ENCODE measurements at regions not wholly inside any gene's neighbourhood (a gene's known extent, or its start where the extent isn't known, plus 50 kb on each side); places are given as distances from the start of the nearest gene placed in this dataset.

DNA sequence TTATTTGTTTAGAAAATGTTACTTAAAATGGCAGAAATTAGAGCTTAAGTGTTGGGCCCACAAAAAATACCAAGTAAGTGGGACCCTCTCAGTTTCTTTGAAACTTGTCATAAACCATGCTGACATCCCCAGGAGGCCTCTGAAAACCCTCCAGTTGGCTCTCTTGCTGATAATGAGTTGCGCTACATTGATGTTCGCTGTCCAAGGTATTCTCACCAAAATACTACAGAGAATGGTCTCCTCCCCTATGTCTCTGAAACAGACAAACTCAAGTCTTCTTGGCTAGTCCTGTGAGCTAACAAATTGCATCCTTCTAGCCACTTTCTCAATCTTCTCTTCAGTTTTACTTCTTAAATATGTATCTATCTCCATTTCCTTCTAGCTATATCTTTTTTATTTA is 669.4 kb downstream of the IRS1 start:
- Histone ChIP-seq H3K9me3 (ENCODE audit: control insufficient read depth in 2 of 3, insufficient read depth in 1 of 3, low read length in 3 of 3) (no peaks in the 10 kb centered on the region), H3K4me1 (ENCODE audit: control insufficient read depth in 2 of 3, insufficient read depth in 2 of 3, low read depth in 1 of 3, low read length in 3 of 3) (peaks cover 0 to 6% (median 4%) of the 10 kb centered on the region in 3 donors), H3K9ac (ENCODE audit: low read length in 3 of 3) (no peak overlapping the region), H3K27me3 (ENCODE audit: control insufficient read depth, insufficient read depth, low read length) (no peaks in the 10 kb centered on the region), H3K27ac (ENCODE audit: low read depth in 2 of 2, low read length in 2 of 2) (no peak overlapping the region), H3K4me3 (ENCODE audit: low read length in 3 of 3) (no peak overlapping the region), H3K36me3 (ENCODE audit: control insufficient read depth in 2 of 3, insufficient read depth in 3 of 3, low read length in 3 of 3) (no peaks in the 10 kb centered on the region)
- intact Hi-C loops (cut with DNase I), result no loop called here
- TF ChIP-seq, protein P1, sequence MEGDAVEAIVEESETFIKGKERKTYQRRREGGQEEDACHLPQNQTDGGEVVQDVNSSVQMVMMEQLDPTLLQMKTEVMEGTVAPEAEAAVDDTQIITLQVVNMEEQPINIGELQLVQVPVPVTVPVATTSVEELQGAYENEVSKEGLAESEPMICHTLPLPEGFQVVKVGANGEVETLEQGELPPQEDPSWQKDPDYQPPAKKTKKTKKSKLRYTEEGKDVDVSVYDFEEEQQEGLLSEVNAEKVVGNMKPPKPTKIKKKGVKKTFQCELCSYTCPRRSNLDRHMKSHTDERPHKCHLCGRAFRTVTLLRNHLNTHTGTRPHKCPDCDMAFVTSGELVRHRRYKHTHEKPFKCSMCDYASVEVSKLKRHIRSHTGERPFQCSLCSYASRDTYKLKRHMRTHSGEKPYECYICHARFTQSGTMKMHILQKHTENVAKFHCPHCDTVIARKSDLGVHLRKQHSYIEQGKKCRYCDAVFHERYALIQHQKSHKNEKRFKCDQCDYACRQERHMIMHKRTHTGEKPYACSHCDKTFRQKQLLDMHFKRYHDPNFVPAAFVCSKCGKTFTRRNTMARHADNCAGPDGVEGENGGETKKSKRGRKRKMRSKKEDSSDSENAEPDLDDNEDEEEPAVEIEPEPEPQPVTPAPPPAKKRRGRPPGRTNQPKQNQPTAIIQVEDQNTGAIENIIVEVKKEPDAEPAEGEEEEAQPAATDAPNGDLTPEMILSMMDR (IDR thresholded peaks at IDR 0.05; ENCODE audit: borderline replicate concordance, extremely low read depth, insufficient read depth), result no peak
- no peak for FAIRE-seq
- peak in 2 of 5 donors; percentile 33 to 56 for DNase-seq

DNA sequence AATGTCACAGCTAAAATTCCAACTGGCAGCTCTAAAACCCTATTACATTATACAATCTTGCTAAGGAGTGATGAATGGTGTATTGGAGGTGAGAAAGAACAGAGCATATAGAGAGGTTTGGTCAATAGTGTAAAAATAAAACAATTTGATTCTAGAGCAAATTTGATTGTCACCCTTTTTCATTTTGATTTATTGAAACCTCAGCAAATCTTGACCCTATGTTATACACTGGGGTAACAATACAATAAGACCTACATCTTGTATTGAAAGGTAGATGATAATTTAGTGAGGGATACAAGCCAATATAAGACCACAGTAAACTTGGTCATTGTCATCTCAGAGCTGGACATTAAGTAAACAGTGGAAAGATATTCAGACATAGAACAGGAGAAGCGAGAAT is 671.9 kb downstream of the IRS1 start:
- H3K36me3 ChIP-seq (ENCODE audit: control insufficient read depth in 2 of 3, insufficient read depth in 3 of 3, low read length in 3 of 3), result no peaks in the 10 kb centered on the region
- FAIRE-seq, result no peak
- TF ChIP-seq, protein P1 (IDR thresholded peaks at IDR 0.05; ENCODE audit: borderline replicate concordance, extremely low read depth, insufficient read depth), result no peak
- peaks cover 0 to 6% (median 4%) of the 10 kb centered on the region in 3 donors for H3K4me1 ChIP-seq (ENCODE audit: control insufficient read depth in 2 of 3, insufficient read depth in 2 of 3, low read depth in 1 of 3, low read length in 3 of 3)
- H3K9ac ChIP-seq (ENCODE audit: low read length in 3 of 3), result no peak overlapping the region
- no peak overlapping the region for H3K4me3 ChIP-seq (ENCODE audit: low read length in 3 of 3)
- DNase-seq, result no peak
- H3K9me3 ChIP-seq (ENCODE audit: control insufficient read depth in 2 of 3, insufficient read depth in 1 of 3, low read length in 3 of 3), result no peaks in the 10 kb centered on the region
- intact Hi-C loops (cut with DNase I), result no loop called here
- no peaks in the 10 kb centered on the region for H3K27me3 ChIP-seq (ENCODE audit: control insufficient read depth, insufficient read depth, low read length)
- no peak overlapping the region for H3K27ac ChIP-seq (ENCODE audit: low read depth in 2 of 2, low read length in 2 of 2)

DNA sequence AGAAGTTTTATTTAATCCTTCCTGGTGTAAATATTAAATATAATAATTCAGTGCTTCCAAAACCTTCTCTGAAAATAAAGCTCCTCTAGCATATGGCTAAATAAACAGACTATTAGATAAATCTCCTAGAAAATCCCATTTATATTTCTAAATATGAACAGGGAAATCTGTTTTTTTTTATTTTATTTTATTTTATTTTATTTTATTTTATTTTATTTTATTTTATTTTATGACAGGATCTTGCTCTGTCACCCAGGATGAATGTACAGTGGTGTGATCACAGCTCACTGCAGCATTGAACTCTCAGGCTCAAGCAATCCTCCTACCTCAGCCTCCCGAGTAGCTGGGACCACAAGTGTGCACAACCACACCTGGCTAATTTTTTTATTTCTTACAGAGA is 673.5 kb downstream of the IRS1 start:
- no peak for FAIRE-seq
- H3K4me1 ChIP-seq (ENCODE audit: control insufficient read depth in 2 of 3, insufficient read depth in 2 of 3, low read depth in 1 of 3, low read length in 3 of 3), result peaks cover 0 to 2% (median 0%) of the 10 kb centered on the region in 3 donors
- no peaks in the 10 kb centered on the region for H3K9me3 ChIP-seq (ENCODE audit: control insufficient read depth in 2 of 3, insufficient read depth in 1 of 3, low read length in 3 of 3)

More for the DNA sequence above, 673.5 kb downstream of the IRS1 start:
- TF ChIP-seq, protein P1 (IDR thresholded peaks at IDR 0.05; ENCODE audit: borderline replicate concordance, extremely low read depth, insufficient read depth), result no peak
- intact Hi-C loops (cut with DNase I), result no loop called here
- no peaks in the 10 kb centered on the region for H3K36me3 ChIP-seq (ENCODE audit: control insufficient read depth in 2 of 3, insufficient read depth in 3 of 3, low read length in 3 of 3)
- H3K27ac ChIP-seq (ENCODE audit: low read depth in 2 of 2, low read length in 2 of 2), result no peak overlapping the region
- no peak overlapping the region for H3K9ac ChIP-seq (ENCODE audit: low read length in 3 of 3)
- DNase-seq, result no peak
- H3K27me3 ChIP-seq (ENCODE audit: control insufficient read depth, insufficient read depth, low read length), result no peaks in the 10 kb centered on the region
- H3K4me3 ChIP-seq (ENCODE audit: low read length in 3 of 3), result no peak overlapping the region
